Spinal cord (tissue), 9 donors: ENCODE measurements at regions not wholly inside any gene's neighbourhood (a gene's known extent, or its start where the extent isn't known, plus 50 kb on each side); places are given as distances from the start of the nearest gene placed in this dataset.

ENCODE experiments used
- DNase-seq, 6 donors: peaks; one replicate each; pipeline versions ENCODE4 v3.0.0 to v3.0.0-alpha.2; 2013 to 2015; ENCODE audit warnings: low spot score in 6 of 6, low read depth in 4 of 6
- H3K27ac ChIP-seq: one replicate; pipeline ENCODE4 v1.5.1; 2013; ENCODE audit warnings: low read depth, low read length, control low read depth
- H3K27me3 ChIP-seq: one replicate; pipeline ENCODE4 v1.6.1; 2013; ENCODE audit warnings: low read length; ENCODE audit not compliant: control insufficient read depth, insufficient read depth
- H3K36me3 ChIP-seq: one replicate; pipeline ENCODE4 v1.6.1; 2013; ENCODE audit warnings: low read length; ENCODE audit not compliant: control insufficient read depth, insufficient read depth
- H3K4me1 ChIP-seq: one replicate; pipeline ENCODE4 v1.6.1; 2013; ENCODE audit warnings: low read length; ENCODE audit not compliant: control insufficient read depth, insufficient read depth
- H3K4me3 ChIP-seq: one replicate; pipeline ENCODE4 v1.5.1; 2013; ENCODE audit warnings: low read depth, low read length, control low read depth
- H3K9me3 ChIP-seq: one replicate; pipeline ENCODE4 v1.6.1; 2013; ENCODE audit warnings: low read length; ENCODE audit not compliant: control insufficient read depth, insufficient read depth
- WGBS: methylation state at CpG from one replicate; pipeline ENCODE4 v1.1.5; 2013; ENCODE audit warnings: missing lambda C conversion rate; ENCODE audit not compliant: insufficient coverage; 5-methylcytosine and 5-hydroxymethylcytosine counted together
- donor health status: healthy.

GRCh38 chr1:172903581-172904220 lies 147.0 kb downstream of the TNFSF18 start:
- no peaks in the 10 kb centered on the region for H3K27me3 ChIP-seq
- no peaks in the 10 kb centered on the region for H3K9me3 ChIP-seq
- no peak overlapping the region for H3K27ac ChIP-seq
- WGBS = no CpG with 5 or more reads among the region's 1 CpG
- no peaks in the 10 kb centered on the region for H3K36me3 ChIP-seq
- H3K4me3 ChIP-seq = no peak overlapping the region
- H3K4me1 ChIP-seq = no peaks in the 10 kb centered on the region
- no peak for DNase-seq

- no peaks in the 10 kb centered on the region for H3K9me3 ChIP-seq
- 80% methylated on average over 1 of the region's 2 CpGs for WGBS
- DNase-seq = no peak
- no peak overlapping the region for H3K4me3 ChIP-seq
- H3K27me3 ChIP-seq = no peaks in the 10 kb centered on the region
- no peaks in the 10 kb centered on the region for H3K4me1 ChIP-seq
- no peaks in the 10 kb centered on the region for H3K36me3 ChIP-seq
- no peak overlapping the region for H3K27ac ChIP-seq
Measured at GRCh38 chr1:172905452-172905851, 145.3 kb downstream of the TNFSF18 start.

- Histone ChIP-seq H3K4me3 (no peak overlapping the region), H3K4me1 (no peaks in the 10 kb centered on the region), H3K36me3 (no peaks in the 10 kb centered on the region), H3K9me3 (no peaks in the 10 kb centered on the region), H3K27ac (no peak overlapping the region), H3K27me3 (no peaks in the 10 kb centered on the region)
- WGBS = 94% methylated on average over 2 of the region's 4 CpGs
- no peak for DNase-seq
Measured at GRCh38 chr1:172906778-172907592, 143.8 kb downstream of the TNFSF18 start.

GRCh38 chr1:172907834-172908326 lies 142.9 kb downstream of the TNFSF18 start:
- H3K27ac ChIP-seq = no peak overlapping the region
- H3K36me3 ChIP-seq = no peaks in the 10 kb centered on the region
- WGBS = no CpG with 5 or more reads among the region's 2 CpGs
- no peaks in the 10 kb centered on the region for H3K4me1 ChIP-seq
- peaks cover 3% of the 10 kb centered on the region for H3K9me3 ChIP-seq
- no peak overlapping the region for H3K4me3 ChIP-seq
- no peaks in the 10 kb centered on the region for H3K27me3 ChIP-seq
- DNase-seq = no peak

GRCh38 chr1:172909606-172910326 lies 141.0 kb downstream of the TNFSF18 start:
- Histone ChIP-seq H3K4me1 (no peaks in the 10 kb centered on the region), H3K27ac (no peak overlapping the region), H3K9me3 (peaks cover 5% of the 10 kb centered on the region), H3K36me3 (no peaks in the 10 kb centered on the region), H3K27me3 (no peaks in the 10 kb centered on the region), H3K4me3 (no peak overlapping the region)
- 96% methylated on average over 9 of the region's 11 CpGs for WGBS
- no peak for DNase-seq

GRCh38 chr1:172912765-172913260 lies 137.9 kb downstream of the TNFSF18 start:
- H3K4me3 ChIP-seq = no peak overlapping the region
- 59% methylated on average over 4 of the region's 5 CpGs for WGBS
- no peaks in the 10 kb centered on the region for H3K4me1 ChIP-seq
- no peak for DNase-seq
- peaks cover 5% of the 10 kb centered on the region for H3K9me3 ChIP-seq
- H3K36me3 ChIP-seq = no peaks in the 10 kb centered on the region
- no peak overlapping the region for H3K27ac ChIP-seq
- no peaks in the 10 kb centered on the region for H3K27me3 ChIP-seq

- Histone ChIP-seq H3K27ac (no peak overlapping the region), H3K4me3 (no peak overlapping the region), H3K9me3 (peaks cover 5% of the 10 kb centered on the region), H3K4me1 (no peaks in the 10 kb centered on the region), H3K36me3 (no peaks in the 10 kb centered on the region), H3K27me3 (no peaks in the 10 kb centered on the region)
- DNase-seq = no peak
- 33% methylated on average over 1 of the region's 3 CpGs for WGBS
Measured at GRCh38 chr1:172914501-172915144, 136.1 kb downstream of the TNFSF18 start.

GRCh38 chr1:172915271-172915670 lies 135.5 kb downstream of the TNFSF18 start:
- no peak overlapping the region for H3K27ac ChIP-seq
- no peaks in the 10 kb centered on the region for H3K36me3 ChIP-seq
- no peaks in the 10 kb centered on the region for H3K27me3 ChIP-seq
- DNase-seq = no peak
- no peaks in the 10 kb centered on the region for H3K4me1 ChIP-seq
- no peak overlapping the region for H3K4me3 ChIP-seq
- peaks cover 5% of the 10 kb centered on the region for H3K9me3 ChIP-seq

GRCh38 chr1:172916116-172916515 lies 134.6 kb downstream of the TNFSF18 start:
- no peaks in the 10 kb centered on the region for H3K36me3 ChIP-seq
- no peaks in the 10 kb centered on the region for H3K4me1 ChIP-seq
- H3K27ac ChIP-seq = no peak overlapping the region
- H3K27me3 ChIP-seq = no peaks in the 10 kb centered on the region
- peaks cover 5% of the 10 kb centered on the region for H3K9me3 ChIP-seq
- no CpG with 5 or more reads among the region's 2 CpGs for WGBS
- H3K4me3 ChIP-seq = no peak overlapping the region
- DNase-seq = no peak
